Medulla oblongata (tissue), 1 donor: ENCODE measurements at regions not wholly inside any gene's neighbourhood (a gene's known extent, or its start where the extent isn't known, plus 50 kb on each side); places are given as distances from the start of the nearest gene placed in this dataset.
"Not testable (repeated sequence)": the region's sequence is repeated elsewhere in the genome, so short reads cannot be mapped to it uniquely, and the experiment has no call there.

Source experiments
- DNase-seq: peaks from one replicate; pipeline ENCODE4 v3.0.0-alpha.2; 2015; ENCODE audit errors: extremely low spot score

- DNase-seq, result no peak
Observed at GRCh38 chrX:125089761-125090445, 229.8 kb upstream of the TEX13C start.

GRCh38 chrX:125093852-125094251 lies 225.8 kb upstream of the TEX13C start:
- no peak for DNase-seq

GRCh38 chrX:125094901-125095300 lies 224.8 kb upstream of the TEX13C start:
- no peak for DNase-seq

- no peak for DNase-seq
Observed at GRCh38 chrX:125096469-125096868, 223.2 kb upstream of the TEX13C start.

GRCh38 chrX:125096870-125097269 lies 222.8 kb upstream of the TEX13C start:
- DNase-seq, result no peak

- no peak for DNase-seq
Observed at GRCh38 chrX:125101971-125102755, 217.5 kb upstream of the TEX13C start.

GRCh38 chrX:125103693-125104092 lies 216.0 kb upstream of the TEX13C start:
- no peak for DNase-seq

- no peak for DNase-seq
Observed at GRCh38 chrX:125108921-125109320, 210.8 kb upstream of the TEX13C start.

- DNase-seq, result no peak
Observed at GRCh38 chrX:125131164-125131563, 188.5 kb upstream of the TEX13C start.

GRCh38 chrX:125132274-125132673 lies 187.4 kb upstream of the TEX13C start:
- DNase-seq, result no peak

GRCh38 chrX:125137521-125137920 lies 182.2 kb upstream of the TEX13C start:
- DNase-seq, result no peak

- no peak for DNase-seq
Observed at GRCh38 chrX:125150231-125150630, 169.4 kb upstream of the TEX13C start.

- DNase-seq, result no peak
Observed at GRCh38 chrX:125151146-125151545, 168.5 kb upstream of the TEX13C start.

GRCh38 chrX:125152011-125152410 lies 167.7 kb upstream of the TEX13C start:
- DNase-seq, result no peak

- no peak for DNase-seq
Observed at GRCh38 chrX:125153621-125154020, 166.1 kb upstream of the TEX13C start.

GRCh38 chrX:125154288-125155257 lies 165.1 kb upstream of the TEX13C start:
- DNase-seq, result not testable (repeated sequence)

- not testable (repeated sequence) for DNase-seq
Observed at GRCh38 chrX:125155296-125156033, 164.2 kb upstream of the TEX13C start.

GRCh38 chrX:125170459-125170858 lies 149.2 kb upstream of the TEX13C start:
- DNase-seq, result no peak

- DNase-seq, result no peak
Observed at GRCh38 chrX:125172531-125172930, 147.1 kb upstream of the TEX13C start.

- DNase-seq, result no peak
Observed at GRCh38 chrX:125175991-125176584, 143.6 kb upstream of the TEX13C start.

GRCh38 chrX:125193921-125194320 lies 125.8 kb upstream of the TEX13C start:
- DNase-seq, result no peak
